Stimulated activated CD8-positive, alpha-beta memory T cell treated with anti-CD3 and anti-CD28 coated beads, Interleukin-12 subunit alpha, Interleukin-12 subunit beta, amount 100 ng/mL, for 24 hours (primary cell): ENCODE measurements at regions not wholly inside any gene's neighbourhood (a gene's known extent, or its start where the extent isn't known, plus 50 kb on each side); places are given as distances from the start of the nearest gene placed in this dataset.
"Not testable (repeated sequence)": the region's sequence is repeated elsewhere in the genome, so short reads cannot be mapped to it uniquely, and the experiment has no call there.

ENCODE experiments used
- DNase-seq: peaks from one replicate; pipeline ENCODE4 v3.0.0-alpha.2; 2020; ENCODE audit errors: extremely low read depth

- DNase-seq = no peak
These were observed 50.6 kb upstream of the TMEM170B start for GRCh38 chr6:11486959-11487358.

- DNase-seq = no peak
These were observed 51.1 kb upstream of the TMEM170B start for GRCh38 chr6:11486486-11486885.

GRCh38 chr6:11486051-11486450 lies 51.5 kb upstream of the TMEM170B start:
- no peak for DNase-seq

GRCh38 chr6:11485271-11485670 lies 52.3 kb upstream of the TMEM170B start:
- DNase-seq = no peak

- no peak for DNase-seq
These were observed 53.1 kb upstream of the TMEM170B start for GRCh38 chr6:11484441-11484840.

GRCh38 chr6:11482616-11483015 lies 54.9 kb upstream of the TMEM170B start:
- no peak for DNase-seq

GRCh38 chr6:11480541-11480940 lies 57.0 kb upstream of the TMEM170B start:
- no peak for DNase-seq

- no peak for DNase-seq
These were observed 58.3 kb upstream of the TMEM170B start for GRCh38 chr6:11479296-11479695.

GRCh38 chr6:11478586-11478985 lies 59.0 kb upstream of the TMEM170B start:
- DNase-seq = no peak

- DNase-seq = no peak
These were observed 62.5 kb upstream of the TMEM170B start for GRCh38 chr6:11475016-11475415.

GRCh38 chr6:11473008-11473740 lies 64.4 kb upstream of the TMEM170B start:
- DNase-seq = no peak

- no peak for DNase-seq
These were observed 66.3 kb upstream of the TMEM170B start for GRCh38 chr6:11471261-11471660.

GRCh38 chr6:11469684-11470083 lies 67.9 kb upstream of the TMEM170B start:
- DNase-seq = no peak

- DNase-seq = not testable (repeated sequence)
These were observed 69.3 kb upstream of the TMEM170B start for GRCh38 chr6:11468271-11468670.

- DNase-seq = no peak
These were observed 70.2 kb upstream of the TMEM170B start for GRCh38 chr6:11467364-11467763.

GRCh38 chr6:11463398-11463780 lies 74.2 kb upstream of the TMEM170B start:
- DNase-seq = no peak

GRCh38 chr6:11462742-11463397 lies 74.7 kb upstream of the TMEM170B start:
- DNase-seq = no peak

GRCh38 chr6:11460837-11461661 lies 76.5 kb upstream of the TMEM170B start:
- no peak for DNase-seq

GRCh38 chr6:11460001-11460668 lies 77.4 kb upstream of the TMEM170B start:
- DNase-seq = no peak

- DNase-seq = no peak
These were observed 78.4 kb upstream of the TMEM170B start for GRCh38 chr6:11459079-11459610.

GRCh38 chr6:11458509-11458908 lies 79.0 kb upstream of the TMEM170B start:
- no peak for DNase-seq

- DNase-seq = not testable (repeated sequence)
These were observed 80.1 kb upstream of the TMEM170B start for GRCh38 chr6:11457422-11457821.
